Superior temporal gyrus (tissue), 1 donor: ENCODE measurements at regions not wholly inside any gene's neighbourhood (a gene's known extent, or its start where the extent isn't known, plus 50 kb on each side); places are given as distances from the start of the nearest gene placed in this dataset.
"Not testable (repeated sequence)": the region's sequence is repeated elsewhere in the genome, so short reads cannot be mapped to it uniquely, and the experiment has no call there.

Source experiments
- DNase-seq: peaks from one replicate; pipeline ENCODE4 v3.0.0-alpha.2; 2016; ENCODE audit errors: extremely low spot score

DNA sequence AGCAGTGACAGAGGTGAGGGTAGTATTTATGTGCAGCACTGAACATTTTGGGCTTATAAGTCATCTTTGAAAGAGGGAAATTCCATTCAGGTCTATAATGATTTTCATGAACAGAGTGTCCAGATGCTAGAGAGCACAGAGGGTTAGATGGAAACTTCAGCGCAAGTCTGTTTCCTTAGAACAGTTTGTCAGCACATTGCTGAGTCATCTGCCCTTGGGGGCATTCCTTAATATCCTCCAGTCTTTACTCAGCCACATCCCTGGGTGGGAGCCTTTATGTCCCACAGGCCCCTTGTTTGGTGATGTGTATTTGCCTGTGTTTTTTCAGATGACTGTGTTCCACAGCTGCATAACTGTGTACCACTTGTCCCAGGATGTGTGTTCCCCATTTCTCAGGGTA, 138.5 kb upstream of the S1PR3 start:
- no peak for DNase-seq

DNA sequence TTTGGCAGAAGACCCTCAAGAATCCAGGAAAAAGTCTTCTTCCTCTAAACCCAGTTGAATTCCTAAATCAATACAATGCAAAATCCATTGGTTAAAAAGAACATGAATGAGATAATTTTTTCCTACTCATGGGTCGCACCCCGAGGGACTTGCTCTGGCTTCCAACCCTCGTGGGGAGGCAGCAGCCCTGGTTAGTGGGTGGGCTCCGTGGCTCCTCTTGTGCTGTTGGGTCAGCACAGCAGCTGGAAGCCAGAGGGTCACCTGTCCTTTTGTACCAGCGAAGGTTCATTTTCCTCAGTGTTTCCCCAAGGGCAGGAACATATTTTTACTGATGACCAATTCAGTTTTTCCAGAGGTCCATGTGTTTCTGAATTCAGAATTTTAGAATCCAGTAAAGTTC, 120.6 kb upstream of the S1PR3 start:
- DNase-seq: no peak

DNA sequence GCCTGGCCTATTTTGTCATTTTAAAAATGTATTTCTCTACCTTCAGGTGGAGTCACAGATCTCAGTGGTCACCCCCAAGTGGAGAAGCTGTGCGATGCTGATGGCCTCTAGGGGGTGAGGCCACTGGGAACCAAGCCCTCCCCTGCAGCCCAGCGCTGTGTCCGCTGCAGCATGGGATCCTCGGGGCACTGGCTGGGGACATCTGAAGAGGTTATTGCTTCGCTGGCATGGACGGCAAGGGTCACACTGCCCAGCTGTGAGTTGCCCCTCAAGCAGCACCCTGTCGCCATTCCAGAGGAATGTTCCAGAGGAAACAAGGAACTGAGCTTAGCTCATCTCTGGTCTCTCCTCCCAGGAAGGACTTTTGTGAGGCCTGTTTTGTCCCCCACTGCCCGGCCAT, 119.6 kb upstream of the S1PR3 start:
- no peak for DNase-seq

DNA sequence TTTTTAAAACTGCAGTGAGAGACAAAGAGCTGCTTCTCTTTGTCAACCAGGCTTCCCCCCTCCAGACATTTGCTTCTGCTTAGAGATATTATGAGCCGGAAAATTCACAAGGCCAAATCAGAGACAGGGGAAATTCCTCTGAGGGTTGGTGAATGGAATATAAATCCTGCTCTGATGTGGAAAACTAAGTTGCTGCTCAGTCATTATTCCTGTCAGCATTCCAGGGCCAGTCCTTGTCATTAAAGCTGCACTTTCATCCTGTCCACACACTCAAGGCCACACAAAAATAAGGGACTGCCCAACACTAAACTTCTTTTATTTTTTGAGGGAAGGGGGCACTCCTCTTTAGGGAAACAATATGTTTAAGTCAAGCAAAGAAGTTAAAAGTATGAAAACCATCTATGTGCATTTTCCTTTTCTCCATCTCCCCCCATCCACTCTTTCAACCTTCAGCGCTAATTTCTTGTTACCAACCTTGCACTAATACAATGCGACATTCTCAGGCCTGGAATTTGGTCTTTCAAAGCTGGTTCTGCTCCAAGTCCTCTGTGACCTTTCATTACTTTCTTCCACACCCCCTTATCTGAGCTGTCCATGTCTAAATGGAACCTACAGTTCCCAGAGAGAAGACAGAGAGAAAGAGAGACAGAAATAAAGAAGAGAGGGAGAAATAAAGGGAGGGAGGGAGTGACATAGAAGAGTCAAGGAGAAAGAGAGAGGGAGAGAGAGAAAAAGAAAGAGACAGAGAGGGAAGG, 118.9 kb upstream of the S1PR3 start:
- no peak for DNase-seq

DNA sequence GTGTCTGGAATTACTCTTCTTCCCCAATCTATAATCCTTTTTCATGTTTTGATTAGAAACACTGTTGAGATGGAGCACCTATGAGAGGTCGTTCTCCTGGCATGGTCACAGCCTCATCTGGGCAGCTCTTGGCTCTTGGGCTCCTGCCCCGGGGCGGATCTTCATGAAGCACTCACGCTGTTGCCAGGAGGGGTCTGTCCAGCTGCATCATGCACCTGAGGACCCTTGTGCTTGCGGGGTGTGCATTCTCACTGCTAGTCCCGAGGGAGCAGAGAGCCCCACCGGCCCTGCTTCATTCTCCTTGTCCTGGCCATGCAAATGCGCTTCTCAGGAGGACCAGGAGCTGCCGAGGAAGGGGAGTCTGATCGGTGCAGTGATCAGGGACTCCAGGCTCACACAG, 117.6 kb upstream of the S1PR3 start:
- no peak for DNase-seq

DNA sequence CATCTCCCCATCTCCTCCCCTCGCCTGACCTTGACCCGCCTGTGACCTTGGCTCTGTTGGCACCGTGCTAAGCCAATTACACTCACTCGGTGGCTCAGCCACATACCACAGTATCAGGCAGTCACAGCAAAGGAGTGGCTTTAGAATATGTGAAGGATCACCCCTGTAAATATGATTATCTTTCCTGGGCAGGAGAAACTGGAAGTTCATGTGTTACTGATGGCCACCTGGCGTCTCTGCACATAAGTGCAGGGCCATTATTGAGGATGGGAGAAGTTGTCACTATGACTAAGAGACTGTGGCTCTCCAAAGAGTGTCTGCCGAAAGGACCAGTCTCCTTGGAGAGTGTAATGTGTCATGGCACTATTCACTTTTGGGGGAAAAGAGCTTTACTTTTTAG, 116.9 kb upstream of the S1PR3 start:
- DNase-seq: no peak

DNA sequence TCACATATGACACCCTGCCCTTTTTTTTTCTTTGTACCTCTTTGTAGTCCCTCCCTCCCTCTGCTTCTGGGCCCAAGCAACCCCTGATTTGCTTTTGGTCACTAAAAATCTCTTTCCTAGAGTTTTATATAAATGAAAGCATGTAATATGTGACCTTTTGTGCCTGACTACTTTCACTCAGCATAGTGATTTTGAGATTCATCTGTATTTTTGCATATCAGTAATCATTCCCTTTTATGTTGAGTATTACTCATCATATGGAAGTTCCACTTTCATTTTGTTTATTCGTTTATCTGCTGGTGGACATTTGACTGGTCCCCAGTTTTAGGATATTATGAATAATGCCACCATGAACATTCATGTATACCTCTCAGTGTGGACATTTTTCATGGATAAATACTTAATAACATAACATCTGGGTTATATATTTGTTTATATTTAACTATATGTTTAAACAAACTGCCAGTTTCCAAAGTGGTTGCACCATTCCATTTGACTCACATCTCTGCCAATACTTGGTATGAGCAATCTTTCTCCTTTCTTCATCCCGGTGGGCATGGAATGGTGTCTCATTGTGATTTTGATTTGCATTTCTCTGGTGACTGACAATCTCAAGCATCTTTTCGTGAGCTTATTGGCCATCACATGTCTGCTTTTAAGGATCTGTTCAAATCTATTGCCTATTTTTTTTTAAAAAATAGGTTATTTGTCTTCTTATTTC, 115.7 kb upstream of the S1PR3 start:
- no peak for DNase-seq

DNA sequence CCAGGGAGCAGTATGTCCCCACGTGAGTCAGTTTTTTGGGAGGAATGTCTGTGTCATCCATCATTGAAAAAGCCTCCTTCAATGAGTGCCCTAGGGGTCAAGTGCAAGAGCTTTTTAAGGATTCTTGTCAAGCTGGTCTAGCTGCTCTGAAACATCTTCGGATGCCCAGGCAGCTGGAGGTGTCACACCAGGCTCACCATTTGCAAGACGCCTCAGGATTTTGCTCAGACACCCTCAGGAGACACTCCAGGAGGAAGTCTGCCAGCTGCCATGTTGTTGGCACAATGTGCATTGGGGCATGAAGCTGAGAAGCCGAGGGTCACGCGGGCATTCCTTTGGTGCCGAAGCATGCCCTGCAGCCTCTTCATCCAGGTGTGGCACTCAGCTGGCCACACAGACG, 111.1 kb upstream of the S1PR3 start:
- no peak for DNase-seq

DNA sequence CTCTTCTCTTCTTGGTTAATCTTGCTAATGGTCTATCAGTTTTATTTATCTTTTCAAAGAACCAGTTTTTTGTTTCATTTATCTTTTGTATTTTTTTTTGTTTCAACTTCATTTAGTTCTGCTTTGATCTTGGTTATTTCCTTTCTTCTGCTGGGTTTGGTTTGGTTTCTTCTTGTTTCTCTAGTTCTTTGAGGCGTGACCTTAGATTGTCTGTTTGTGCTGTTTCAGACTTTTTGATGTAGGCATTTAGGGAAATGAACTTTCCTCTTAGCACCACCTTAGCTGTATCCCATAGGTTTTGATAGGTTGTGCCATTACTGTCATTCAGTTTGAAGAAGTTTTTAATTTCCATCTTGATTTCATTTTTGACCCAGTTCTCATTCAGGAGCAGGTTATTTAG, 107.0 kb upstream of the S1PR3 start:
- DNase-seq: not testable (repeated sequence)

DNA sequence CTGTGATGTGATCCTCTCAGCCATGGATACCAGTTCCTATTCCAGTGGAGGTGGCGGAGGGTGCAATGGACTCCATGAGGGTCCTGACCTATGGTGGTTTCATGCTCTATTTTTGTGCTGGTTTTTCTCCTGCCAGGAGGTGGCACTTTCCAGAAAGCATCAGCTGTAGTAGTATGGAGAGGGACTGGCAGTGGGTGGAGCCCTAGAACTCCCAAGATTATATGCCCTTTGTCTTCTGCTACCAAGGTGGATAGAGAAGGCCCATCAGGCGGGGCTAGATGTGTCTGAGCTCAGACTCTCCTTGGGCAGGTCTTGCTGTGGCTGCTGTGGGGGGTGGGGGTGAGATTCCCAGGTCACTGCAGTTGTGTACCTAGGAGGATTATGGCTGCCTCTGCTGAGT, 104.5 kb upstream of the S1PR3 start:
- DNase-seq: not testable (repeated sequence)

DNA sequence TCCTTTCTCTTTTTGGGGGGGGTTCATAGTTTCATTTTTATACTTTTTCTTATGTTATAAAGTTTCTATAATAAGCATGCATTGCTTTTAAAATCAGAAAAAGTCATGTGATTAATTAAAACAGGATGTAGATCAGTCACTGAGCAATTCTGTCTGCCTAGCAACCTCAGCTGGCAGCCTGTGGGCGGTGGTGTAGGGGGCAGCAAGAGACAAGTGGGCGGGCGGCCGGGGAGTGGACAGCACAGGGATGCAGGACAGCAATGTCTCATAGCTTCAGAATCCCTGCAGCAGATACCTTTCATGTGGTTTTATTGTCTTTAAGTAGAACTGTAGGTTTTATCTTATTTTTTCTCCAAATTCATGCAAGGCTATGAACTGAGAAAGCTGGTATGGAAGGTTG, 101.9 kb upstream of the S1PR3 start:
- DNase-seq: no peak

DNA sequence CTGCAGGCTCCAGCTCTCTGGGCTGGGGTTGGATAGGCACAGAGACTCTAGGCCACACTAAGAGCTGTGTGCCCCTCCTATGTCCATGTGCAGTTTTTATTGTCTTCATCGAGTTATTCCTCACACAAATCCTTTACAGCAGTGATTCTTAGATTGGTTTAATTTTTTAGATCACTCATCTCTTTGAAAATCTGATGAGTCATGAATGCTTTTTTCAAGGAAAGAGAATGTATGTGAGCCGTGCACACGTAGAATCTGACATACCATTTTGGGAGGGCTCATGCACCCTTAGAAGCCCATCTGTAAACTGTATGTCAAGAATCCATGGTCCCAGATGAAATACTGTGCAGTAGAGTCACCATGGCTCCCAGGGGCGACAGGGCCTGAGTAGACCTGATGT, 100.7 kb upstream of the S1PR3 start:
- DNase-seq: no peak

DNA sequence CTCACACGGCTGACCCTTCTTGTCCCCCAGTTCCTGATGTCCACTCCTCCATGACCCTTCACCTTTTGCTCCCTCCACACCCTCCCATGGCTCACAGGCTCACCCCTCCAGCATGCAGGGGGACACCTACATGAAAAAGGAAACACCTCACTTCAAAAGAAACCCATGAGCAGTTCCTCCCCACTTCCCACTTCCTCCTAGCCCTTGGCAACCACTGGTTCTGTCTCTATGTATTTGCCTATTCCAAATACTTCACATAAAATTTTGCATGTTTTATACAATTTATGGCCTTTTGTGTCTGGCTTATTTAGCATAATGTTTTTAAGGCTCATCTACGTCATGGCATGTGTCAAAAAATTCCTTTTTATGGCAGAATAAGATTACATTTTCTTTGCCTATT, 100.2 kb upstream of the S1PR3 start:
- DNase-seq: no peak

DNA sequence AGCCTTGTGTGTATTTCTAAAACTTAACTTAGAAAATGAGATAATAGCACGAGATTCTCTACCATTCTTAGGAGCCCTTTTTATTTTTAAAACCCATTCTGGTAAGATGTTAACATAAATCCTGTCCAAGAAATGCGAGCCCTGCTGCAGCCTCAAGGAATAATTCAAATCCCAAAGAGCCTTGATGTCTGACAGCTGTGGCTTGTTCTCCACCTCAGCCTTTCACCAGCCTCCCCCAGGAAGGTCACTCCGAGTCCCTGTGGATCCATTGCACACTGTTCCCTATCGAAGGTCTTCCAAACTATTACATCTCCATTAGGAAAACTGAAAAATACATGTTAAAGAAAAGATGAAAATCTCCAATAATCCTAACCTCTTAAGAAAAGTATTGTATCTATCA, 98.5 kb upstream of the S1PR3 start:
- DNase-seq: no peak

DNA sequence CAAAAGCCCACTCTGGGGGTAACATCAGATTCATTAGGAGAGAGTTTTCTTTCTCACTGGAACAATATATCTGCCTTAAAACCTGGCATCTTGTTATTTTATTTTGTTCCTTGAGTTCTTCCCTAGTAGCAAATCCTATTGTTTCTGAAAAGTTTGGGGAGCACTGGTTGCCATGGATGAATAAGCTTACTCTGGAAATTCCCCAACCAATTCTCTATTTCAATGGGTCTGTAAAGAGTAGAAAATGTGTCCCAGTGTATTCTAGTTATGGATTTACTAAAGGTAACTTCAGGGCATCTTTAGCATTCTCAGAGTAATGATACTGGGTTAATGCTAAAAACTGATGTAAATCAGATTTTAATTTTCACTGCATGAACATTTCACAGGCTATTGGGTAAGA, 94.2 kb upstream of the S1PR3 start:
- DNase-seq: no peak

DNA sequence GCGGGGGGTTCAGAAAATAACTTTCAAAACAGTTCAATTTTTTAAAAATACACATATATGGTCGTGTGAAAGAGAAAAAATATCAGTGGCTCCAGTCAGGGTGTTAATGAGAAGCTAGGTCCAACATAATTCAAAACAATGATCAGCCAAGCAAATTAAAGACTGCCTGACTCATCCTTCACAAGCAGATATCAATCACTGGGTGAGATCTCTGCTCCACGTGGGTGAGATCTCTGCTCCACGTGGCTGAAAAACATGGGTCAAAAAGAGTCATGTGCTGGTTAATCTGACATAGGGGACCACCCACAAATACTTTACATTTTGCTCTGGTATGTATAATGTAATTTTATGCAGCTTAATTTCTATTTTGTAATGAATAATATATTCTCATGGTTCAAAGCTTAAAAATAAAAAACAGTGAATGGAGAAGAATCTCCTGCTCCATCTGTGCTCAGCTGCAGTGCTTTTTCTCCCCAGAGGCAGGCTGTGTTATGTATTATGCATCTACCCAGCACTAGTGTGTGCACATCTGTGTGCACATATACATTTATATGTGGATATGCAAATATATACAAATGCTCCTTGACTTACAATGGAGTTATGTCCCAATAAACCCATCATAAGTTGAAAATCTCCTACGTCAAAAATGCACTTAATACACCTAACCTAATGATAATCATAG, 93.1 kb upstream of the S1PR3 start:
- no peak for DNase-seq

DNA sequence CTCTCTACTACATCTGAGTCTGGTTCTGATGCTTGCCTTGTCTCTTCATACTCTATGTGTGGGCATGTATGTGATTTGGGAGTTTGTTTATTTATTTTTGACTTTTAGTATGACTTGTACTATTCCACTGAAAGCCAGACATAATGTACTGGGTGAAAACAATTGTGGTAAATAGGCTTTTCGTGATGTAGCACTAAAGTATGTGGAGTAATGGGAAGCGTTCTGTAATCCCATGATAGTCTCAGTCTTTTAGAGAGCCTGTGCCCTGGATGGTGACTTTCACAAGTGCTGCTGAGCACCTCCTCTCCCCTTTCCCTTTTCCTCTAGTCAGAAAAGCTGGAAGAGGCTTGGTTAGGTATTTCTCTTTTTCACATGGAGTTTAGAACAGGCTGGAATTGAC, 85.8 kb upstream of the S1PR3 start:
- no peak for DNase-seq

DNA sequence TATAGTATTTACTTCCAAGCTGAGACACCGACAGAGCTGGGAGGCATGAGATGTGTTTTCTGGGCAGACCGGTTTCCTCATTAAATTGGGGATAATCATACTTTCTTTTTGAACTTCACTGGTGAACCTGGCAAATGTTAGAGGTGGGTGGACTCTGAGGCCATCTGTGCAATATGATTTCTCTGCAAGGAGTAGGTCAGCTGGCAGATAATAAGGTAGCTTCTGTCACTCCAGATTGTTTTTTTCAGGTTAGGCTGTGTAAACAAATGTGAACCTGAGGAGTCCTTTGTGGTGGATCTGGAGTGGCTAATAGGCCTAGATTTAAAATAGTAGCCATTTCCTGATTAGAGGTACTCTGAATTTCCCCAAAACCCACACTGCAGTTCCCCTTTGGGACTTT, 75.4 kb upstream of the S1PR3 start:
- no peak for DNase-seq

DNA sequence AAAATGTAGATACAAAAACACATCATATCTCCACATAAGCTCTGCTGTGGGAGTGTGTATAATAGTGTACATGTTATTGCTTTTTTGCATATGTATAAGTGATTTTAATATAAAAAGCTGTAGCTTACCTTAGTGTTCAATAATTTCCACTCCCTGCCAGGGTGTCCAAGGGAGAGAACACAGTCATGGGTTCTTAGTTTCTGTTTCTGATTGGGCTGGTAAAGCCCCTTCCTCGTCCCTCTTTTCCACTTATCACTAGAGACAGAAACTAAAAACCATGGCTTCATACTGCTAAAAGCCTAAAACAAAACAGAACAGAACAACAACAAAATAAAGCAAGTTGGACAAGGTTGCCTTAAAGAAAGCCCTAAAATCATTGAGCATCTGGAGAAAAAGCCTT, 74.4 kb upstream of the S1PR3 start:
- no peak for DNase-seq

DNA sequence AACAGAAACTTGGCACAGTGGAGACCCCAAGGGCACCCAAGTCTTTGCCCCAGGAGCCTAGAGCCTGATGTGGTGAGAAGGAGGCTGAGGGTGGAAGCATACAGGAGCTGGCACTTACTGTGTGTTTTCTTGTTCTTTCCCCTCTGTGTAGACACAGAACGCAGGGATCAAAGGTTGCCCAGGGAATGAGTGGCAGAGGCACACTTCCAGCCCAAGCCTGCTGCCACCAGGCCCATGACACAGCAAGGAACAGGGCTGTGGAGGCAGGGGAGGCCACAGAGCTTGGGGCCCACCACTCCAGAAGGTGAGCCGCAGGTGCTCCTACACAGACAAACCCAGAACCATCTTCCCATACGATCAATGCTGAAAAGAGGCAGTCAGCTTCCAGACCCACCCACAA, 73.9 kb upstream of the S1PR3 start:
- no peak for DNase-seq

DNA sequence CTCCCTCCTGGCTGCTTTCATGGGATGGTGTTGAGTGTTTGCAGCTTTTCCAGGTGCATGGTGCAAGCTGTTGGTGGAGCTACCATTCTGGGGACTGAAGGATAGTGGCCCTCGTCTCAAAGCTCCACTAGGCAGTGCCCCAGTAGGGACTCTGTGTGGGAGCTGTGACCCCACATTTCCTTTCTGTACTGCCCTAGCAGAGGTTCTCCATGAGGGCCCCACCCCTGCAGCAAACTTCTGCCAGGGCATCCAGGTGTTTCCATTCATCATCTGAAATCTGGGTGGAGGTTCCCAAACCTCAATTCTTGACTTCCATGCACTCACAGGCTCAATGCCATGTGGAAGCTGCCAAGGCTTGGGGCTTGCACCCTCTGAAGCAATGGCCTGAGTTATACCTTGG, 72.7 kb upstream of the S1PR3 start:
- DNase-seq: not testable (repeated sequence)

DNA sequence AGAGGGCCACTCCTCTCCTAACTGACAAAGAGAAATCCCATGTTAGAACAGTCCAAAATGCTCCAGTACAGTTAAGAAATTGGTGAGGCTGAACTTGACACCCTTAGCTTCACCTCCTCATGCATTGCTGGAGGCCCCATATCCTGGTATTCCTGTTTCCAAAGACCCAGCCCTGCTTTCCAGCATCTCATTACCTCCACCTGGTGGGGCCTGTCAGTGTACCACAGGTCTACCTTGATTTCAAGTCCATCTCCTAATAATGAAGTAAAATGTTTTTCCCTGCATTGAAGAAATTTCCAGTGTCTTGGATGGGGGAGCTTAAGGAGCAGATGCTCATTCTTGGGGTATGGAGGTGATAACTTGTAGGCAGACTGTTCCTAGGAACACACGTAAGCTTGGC, 70.6 kb upstream of the S1PR3 start:
- DNase-seq: no peak

DNA sequence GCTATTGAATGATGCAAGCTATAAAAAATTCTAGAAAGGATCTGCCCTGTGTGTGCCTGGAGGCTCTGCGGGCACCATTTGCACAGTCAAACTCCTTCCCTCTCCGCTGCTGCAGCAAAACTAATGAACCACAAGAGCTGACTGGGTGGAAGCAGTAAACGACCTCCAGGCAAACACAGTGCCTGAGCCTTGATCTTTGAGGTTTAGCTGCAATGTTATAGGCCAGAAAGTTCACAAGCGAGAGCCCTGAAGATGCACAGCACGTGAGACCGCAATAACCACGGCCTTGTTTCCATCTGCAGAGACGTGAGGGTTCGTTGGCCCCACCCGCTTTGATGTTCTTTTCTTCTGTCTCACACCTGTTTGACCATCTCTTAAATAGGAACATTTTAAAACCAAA, 69.2 kb upstream of the S1PR3 start:
- no peak for DNase-seq
